ENCODE measurements at regions not wholly inside any gene's neighbourhood (a gene's known extent, or its start where the extent isn't known, plus 50 kb on each side); places are given as distances from the start of the nearest gene placed in this dataset.

DNA sequence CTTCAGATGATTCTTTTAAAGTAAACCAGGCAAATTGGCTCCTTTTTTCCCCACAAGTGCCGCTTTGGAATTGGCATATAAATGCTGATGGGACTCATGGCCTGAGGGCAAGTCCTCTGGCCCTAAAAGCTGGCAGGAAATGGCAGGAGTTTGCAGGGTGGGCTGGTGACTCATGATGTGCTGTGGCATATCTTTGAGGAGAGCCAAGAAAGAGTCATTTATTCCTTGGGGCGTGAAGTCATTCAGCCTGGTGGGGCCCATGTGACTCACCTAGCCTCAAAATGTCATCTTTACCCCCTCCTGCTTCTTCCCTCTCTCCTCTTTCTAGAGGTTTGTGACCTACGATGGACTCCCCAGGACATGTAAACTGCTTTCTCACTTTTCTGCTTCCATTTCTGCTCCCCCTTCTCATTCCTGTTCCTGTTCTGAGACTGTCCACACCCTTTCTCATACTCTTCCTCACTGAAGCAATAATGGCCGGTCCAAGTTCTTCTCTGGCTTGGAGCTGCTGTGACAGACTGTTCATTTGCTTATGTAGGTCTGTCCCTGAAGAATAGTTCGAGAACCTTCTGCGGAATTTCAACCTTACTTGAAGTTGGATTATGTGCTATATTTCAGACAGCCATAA, 326.1 kb downstream of the SATB1 start:
- H3K9me3 ChIP-seq, result peaks cover 0 to 12% (median 3%) of the 10 kb centered on the region in 4 donors
- no peak overlapping the region for H3K27ac ChIP-seq
- H3K27me3 ChIP-seq, result no peaks in the 10 kb centered on the region
- H3K4me1 ChIP-seq, result no peaks in the 10 kb centered on the region
- 73 to 93% (median 89%) methylated on average over 6 of the region's 6 CpGs for WGBS, 5 donors
- no peak overlapping the region for H3K4me3 ChIP-seq
- intact Hi-C loops (cut with DNase I; ENCODE audit: low total_unique reads), result no loop called here
- no peak for DNase-seq
- TF ChIP-seq POLR2A (IDR thresholded peaks at IDR 0.05), result no peak
- TF ChIP-seq EP300 (IDR thresholded peaks at IDR 0.05), result no peak
- no peak for TF ChIP-seq POLR2AphosphoS5 (IDR thresholded peaks at IDR 0.05)
- no peak for TF ChIP-seq CTCF (IDR thresholded peaks at IDR 0.05)
- H3K36me3 ChIP-seq, result no peaks in the 10 kb centered on the region

DNA sequence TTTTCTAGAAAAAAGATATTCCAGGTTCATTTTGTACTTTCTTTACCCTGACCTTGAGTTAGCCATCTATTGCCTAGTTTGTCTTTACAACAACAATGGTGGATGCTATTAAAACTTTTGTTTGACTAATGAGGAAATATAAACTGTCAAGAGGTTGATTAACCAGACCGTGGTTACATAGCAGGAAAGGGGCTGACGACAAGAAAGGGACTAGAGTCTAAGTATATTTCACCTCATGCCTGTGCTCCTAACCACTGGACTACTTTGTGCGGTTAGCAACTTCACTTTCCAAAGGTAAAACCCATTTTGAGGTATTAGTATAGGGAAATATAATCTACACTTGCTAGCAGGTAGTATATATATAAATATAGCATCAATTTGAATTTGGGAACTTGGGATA, 327.1 kb downstream of the SATB1 start:
- Histone ChIP-seq H3K36me3 (no peaks in the 10 kb centered on the region), H3K27me3 (no peaks in the 10 kb centered on the region), H3K27ac (no peak overlapping the region), H3K4me3 (no peak overlapping the region), H3K9me3 (peaks cover 0 to 12% (median 3%) of the 10 kb centered on the region in 4 donors), H3K4me1 (no peaks in the 10 kb centered on the region)
- DNase-seq, result no peak
- intact Hi-C loops (cut with DNase I; ENCODE audit: low total_unique reads), result no loop called here
- WGBS, 5 donors, result 79 to 88% (median 81%) methylated on average over 3 of the region's 3 CpGs
- TF ChIP-seq CTCF (IDR thresholded peaks at IDR 0.05), result no peak
- TF ChIP-seq EP300 (IDR thresholded peaks at IDR 0.05), result no peak
- TF ChIP-seq POLR2AphosphoS5 (IDR thresholded peaks at IDR 0.05), result no peak
- TF ChIP-seq POLR2A (IDR thresholded peaks at IDR 0.05), result no peak

DNA sequence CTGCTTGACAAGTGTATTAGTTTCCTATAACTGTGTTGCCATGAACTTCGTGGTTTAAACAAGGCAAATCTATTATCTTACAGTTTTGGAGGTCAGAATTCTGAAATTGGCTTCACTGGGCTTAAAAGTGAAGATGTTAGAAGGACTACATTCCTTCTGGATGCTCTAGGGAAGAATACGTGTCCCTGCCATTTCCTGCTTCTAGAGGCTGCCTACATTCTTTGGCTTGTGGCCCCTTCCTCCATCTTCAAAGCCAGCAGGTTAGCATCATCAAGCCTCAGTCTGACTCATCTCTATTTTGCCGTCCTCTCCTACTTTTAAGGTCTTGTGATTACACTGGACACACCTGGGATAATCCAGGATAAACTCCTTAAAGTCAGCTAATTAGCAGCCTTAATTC, 327.7 kb downstream of the SATB1 start:
- H3K4me3 ChIP-seq, result no peak overlapping the region
- intact Hi-C loops (cut with DNase I; ENCODE audit: low total_unique reads), result no loop called here
- H3K27ac ChIP-seq, result no peak overlapping the region
- TF ChIP-seq POLR2A (IDR thresholded peaks at IDR 0.05) (no peak), CTCF (IDR thresholded peaks at IDR 0.05) (no peak), EP300 (IDR thresholded peaks at IDR 0.05) (no peak), POLR2AphosphoS5 (IDR thresholded peaks at IDR 0.05) (no peak)
- H3K36me3 ChIP-seq, result no peaks in the 10 kb centered on the region
- 83 to 87% (median 84%) methylated on average over 3 of the region's 3 CpGs for WGBS, 5 donors
- H3K4me1 ChIP-seq, result no peaks in the 10 kb centered on the region
- H3K27me3 ChIP-seq, result no peaks in the 10 kb centered on the region
- DNase-seq, result no peak
- H3K9me3 ChIP-seq, result peaks cover 0 to 12% (median 3%) of the 10 kb centered on the region in 4 donors

DNA sequence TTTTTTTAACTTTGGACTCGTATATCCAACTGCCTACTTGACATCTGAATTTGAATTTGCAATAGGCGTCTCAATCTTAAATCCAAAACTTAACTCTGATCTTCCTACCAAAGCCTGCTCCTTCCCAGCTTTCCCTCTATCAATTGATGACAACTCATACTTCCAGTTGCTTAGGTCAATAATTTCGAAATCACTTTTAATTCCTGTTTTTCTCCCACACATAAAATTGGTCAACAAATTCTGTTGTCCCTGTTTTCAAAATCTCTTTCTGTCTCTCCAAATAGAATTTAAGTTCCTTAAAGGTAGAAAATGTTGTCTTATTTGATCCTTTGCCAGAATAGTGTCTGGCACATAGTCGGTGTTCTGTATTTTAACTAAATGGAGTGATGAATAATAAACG, 332.4 kb downstream of the SATB1 start:
- Histone ChIP-seq H3K27ac (no peak overlapping the region), H3K9me3 (peaks cover 0 to 11% (median 3%) of the 10 kb centered on the region in 4 donors), H3K27me3 (no peaks in the 10 kb centered on the region), H3K4me3 (no peak overlapping the region), H3K4me1 (no peaks in the 10 kb centered on the region), H3K36me3 (no peaks in the 10 kb centered on the region)
- no peak for DNase-seq
- intact Hi-C loops (cut with DNase I; ENCODE audit: low total_unique reads), result no loop called here
- no peak for TF ChIP-seq EP300 (IDR thresholded peaks at IDR 0.05)
- no peak for TF ChIP-seq POLR2AphosphoS5 (IDR thresholded peaks at IDR 0.05)
- WGBS, 5 donors, result 66 to 71% (median 66%) methylated on average over 5 of the region's 5 CpGs

DNA sequence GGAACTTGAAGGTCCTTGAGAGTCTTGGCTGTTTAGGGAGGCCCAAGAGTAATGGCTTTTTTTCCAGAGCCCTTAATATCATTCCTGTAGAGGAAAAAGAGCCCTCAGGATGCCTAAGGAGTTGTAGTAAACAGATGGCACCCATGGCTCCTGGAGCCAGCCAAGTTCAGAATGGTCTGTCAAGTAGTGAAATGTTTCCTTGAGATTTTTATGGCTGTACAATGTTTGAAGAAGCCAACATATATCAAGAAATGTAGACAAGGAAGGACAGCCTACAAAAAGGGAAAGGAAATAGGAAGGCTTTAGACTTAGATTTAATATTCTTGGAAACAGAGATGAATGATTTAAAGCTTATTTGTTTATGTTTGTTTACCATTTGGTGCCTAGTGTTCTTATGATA, 334.8 kb downstream of the SATB1 start:
- DNase-seq, result no peak
- Histone ChIP-seq H3K4me1 (no peaks in the 10 kb centered on the region), H3K9me3 (no peaks in the 10 kb centered on the region), H3K27ac (no peak overlapping the region), H3K4me3 (no peak overlapping the region), H3K27me3 (no peaks in the 10 kb centered on the region), H3K36me3 (no peaks in the 10 kb centered on the region)
- intact Hi-C loops (cut with DNase I; ENCODE audit: low total_unique reads), result no loop called here
- TF ChIP-seq POLR2A (IDR thresholded peaks at IDR 0.05) (no peak), POLR2AphosphoS5 (IDR thresholded peaks at IDR 0.05) (no peak), EP300 (IDR thresholded peaks at IDR 0.05) (no peak), CTCF (IDR thresholded peaks at IDR 0.05) (no peak)

Measured in stomach (tissue), 8 donors.